ENCODE measurements at regions not wholly inside any gene's neighbourhood (a gene's known extent, or its start where the extent isn't known, plus 50 kb on each side); places are given as distances from the start of the nearest gene placed in this dataset.

- no peak overlapping the region for H3K9ac ChIP-seq (ENCODE audit: low read length)
- H4K20me1 ChIP-seq (ENCODE audit: insufficient read depth, low read length) = no peaks in the 10 kb centered on the region
- H3K4me2 ChIP-seq (ENCODE audit: low read depth, low read length) = no peak overlapping the region
- no peak for DNase-seq
- H3K4me3 ChIP-seq (ENCODE audit: low read length) = no peak overlapping the region
- peaks cover 19% of the 10 kb centered on the region for H3K4me1 ChIP-seq (ENCODE audit: low read length)
- no peaks in the 10 kb centered on the region for H3K27me3 ChIP-seq (replicated peaks; ENCODE audit: insufficient read depth, low read length)
- no peaks in the 10 kb centered on the region for H3K9me3 ChIP-seq (replicated peaks; ENCODE audit: insufficient read depth, low read length)
- no peaks in the 10 kb centered on the region for H3K36me3 ChIP-seq (replicated peaks; ENCODE audit: insufficient read depth, low read length)
- no peak overlapping the region for H3K27ac ChIP-seq (ENCODE audit: low read length)
- TF ChIP-seq CTCF (IDR thresholded peaks at IDR 0.05; ENCODE audit: low read length) (no peak), EZH2 (optimal IDR thresholded peaks at IDR 0.05; ENCODE audit: low read depth, low read length) (no peak), EZH2phosphoT487 (IDR thresholded peaks at IDR 0.05; ENCODE audit: low read length) (no peak)
- H3F3A ChIP-seq (ENCODE audit: insufficient read depth, low read length) = peaks cover 12% of the 10 kb centered on the region; the same call in 1 of the 2 replicates
- no peak overlapping the region for H2AFZ ChIP-seq (ENCODE audit: low read length)
- H3K79me2 ChIP-seq (ENCODE audit: low read length) = no peaks in the 10 kb centered on the region
- no peaks in the 10 kb centered on the region for H3K9me2 ChIP-seq (replicated peaks; ENCODE audit: insufficient read depth, low read length)
These were observed 152.1 kb upstream of the PPP1R2C start for GRCh38 chrX:42930071-42930470.

DNA sequence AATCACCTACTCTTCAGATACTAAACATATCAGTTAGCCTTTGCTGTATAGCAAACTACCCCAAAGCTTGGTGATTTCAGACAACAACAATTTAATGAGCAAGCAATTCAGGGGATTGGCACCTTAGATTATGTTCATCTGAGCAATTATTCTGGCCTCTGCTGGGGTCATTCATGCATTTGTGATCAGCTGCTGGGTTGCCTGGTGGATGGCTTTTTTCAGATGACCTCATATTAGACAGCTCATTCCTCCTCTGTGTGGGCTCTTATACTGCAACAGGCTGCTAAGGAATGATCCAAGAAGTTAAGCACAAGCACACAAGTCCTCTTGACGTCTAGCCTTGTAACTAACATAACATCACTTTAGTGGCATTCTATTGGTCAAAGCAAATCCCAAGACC lies 153.0 kb upstream of the PPP1R2C start:
- DNase-seq = no peak
- no peak overlapping the region for H3K4me3 ChIP-seq (ENCODE audit: low read length)
- H3K4me1 ChIP-seq (ENCODE audit: low read length) = peaks cover 23% of the 10 kb centered on the region
- no peaks in the 10 kb centered on the region for H3K36me3 ChIP-seq (replicated peaks; ENCODE audit: insufficient read depth, low read length)
- no peaks in the 10 kb centered on the region for H3K79me2 ChIP-seq (ENCODE audit: low read length)
- no peak overlapping the region for H3K4me2 ChIP-seq (ENCODE audit: low read depth, low read length)
- no peak for TF ChIP-seq CTCF (IDR thresholded peaks at IDR 0.05; ENCODE audit: low read length)
- no peak for TF ChIP-seq EZH2phosphoT487 (IDR thresholded peaks at IDR 0.05; ENCODE audit: low read length)
- no peak for TF ChIP-seq EZH2 (optimal IDR thresholded peaks at IDR 0.05; ENCODE audit: low read depth, low read length)
- H2AFZ ChIP-seq (ENCODE audit: low read length) = no peak overlapping the region
- no peaks in the 10 kb centered on the region for H3K9me2 ChIP-seq (replicated peaks; ENCODE audit: insufficient read depth, low read length)
- H3K27ac ChIP-seq (ENCODE audit: low read length) = no peak overlapping the region
- H3K9me3 ChIP-seq (replicated peaks; ENCODE audit: insufficient read depth, low read length) = no peaks in the 10 kb centered on the region
- no peaks in the 10 kb centered on the region for H3K27me3 ChIP-seq (replicated peaks; ENCODE audit: insufficient read depth, low read length)
- no peak overlapping the region for H3K9ac ChIP-seq (ENCODE audit: low read length)
- H3F3A ChIP-seq (ENCODE audit: insufficient read depth, low read length) = peaks cover 12% of the 10 kb centered on the region; the same call in 1 of the 2 replicates
- no peaks in the 10 kb centered on the region for H4K20me1 ChIP-seq (ENCODE audit: insufficient read depth, low read length)

DNA sequence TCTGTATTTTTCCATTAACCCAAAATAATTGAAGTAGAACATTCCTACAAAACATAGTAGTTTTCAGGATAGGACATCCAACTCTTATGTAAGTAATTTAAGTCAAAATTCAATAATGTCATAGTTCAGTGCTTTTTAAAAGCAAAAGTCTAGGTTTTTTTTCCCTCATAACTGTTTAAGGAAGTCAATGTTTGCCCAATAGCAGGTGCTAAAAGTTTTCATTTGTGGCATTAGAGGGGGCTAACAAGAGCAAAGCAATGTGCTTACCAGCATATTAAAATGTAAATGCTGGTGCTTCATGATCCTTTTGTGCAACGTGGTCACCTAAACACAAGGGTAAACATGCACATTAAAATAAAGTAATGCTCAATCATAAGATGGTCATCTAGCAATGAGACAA lies 155.2 kb upstream of the PPP1R2C start:
- Histone ChIP-seq H3K27ac (ENCODE audit: low read length) (peak overlapping the region; percentile 92; the same call in 1 of the 2 replicates), H3K27me3 (replicated peaks; ENCODE audit: insufficient read depth, low read length) (no peaks in the 10 kb centered on the region), H3F3A (ENCODE audit: insufficient read depth, low read length) (peaks cover 12% of the 10 kb centered on the region; the same call in 1 of the 2 replicates), H3K36me3 (replicated peaks; ENCODE audit: insufficient read depth, low read length) (no peaks in the 10 kb centered on the region), H3K9me3 (replicated peaks; ENCODE audit: insufficient read depth, low read length) (no peaks in the 10 kb centered on the region), H4K20me1 (ENCODE audit: insufficient read depth, low read length) (no peaks in the 10 kb centered on the region), H2AFZ (ENCODE audit: low read length) (no peak overlapping the region), H3K4me2 (ENCODE audit: low read depth, low read length) (no peak overlapping the region), H3K9ac (ENCODE audit: low read length) (no peak overlapping the region), H3K4me3 (ENCODE audit: low read length) (no peak overlapping the region), H3K79me2 (ENCODE audit: low read length) (no peaks in the 10 kb centered on the region), H3K4me1 (ENCODE audit: low read length) (peaks cover 23% of the 10 kb centered on the region), H3K9me2 (replicated peaks; ENCODE audit: insufficient read depth, low read length) (no peaks in the 10 kb centered on the region)
- TF ChIP-seq EZH2phosphoT487 (IDR thresholded peaks at IDR 0.05; ENCODE audit: low read length) = no peak
- TF ChIP-seq CTCF (IDR thresholded peaks at IDR 0.05; ENCODE audit: low read length) = no peak
- TF ChIP-seq EZH2 (optimal IDR thresholded peaks at IDR 0.05; ENCODE audit: low read depth, low read length) = no peak
- DNase-seq = no peak
